SHP77 treated with DMSO at 0.1 percent for 48 hours (cell line): ENCODE measurements at regions not wholly inside any gene's neighbourhood (a gene's known extent, or its start where the extent isn't known, plus 50 kb on each side); places are given as distances from the start of the nearest gene placed in this dataset.
"Not testable (repeated sequence)": the region's sequence is repeated elsewhere in the genome, so short reads cannot be mapped to it uniquely, and the experiment has no call there.

Experiments
- DNase-seq: peaks from one replicate; lab custom pipeline; 2025; lab: John Stamatoyannopoulos, UW

GRCh38 chr2:122651236-122651635 is 895.8 kb downstream of the TSN start:
- no peak for DNase-seq

- no peak for DNase-seq
Measured at GRCh38 chr2:122651780-122652179, 896.3 kb downstream of the TSN start.

GRCh38 chr2:122652670-122653069 is 897.2 kb downstream of the TSN start:
- DNase-seq, result no peak

GRCh38 chr2:122656403-122656802 is 901.0 kb downstream of the TSN start:
- no peak for DNase-seq

- no peak for DNase-seq
Measured at GRCh38 chr2:122660786-122661634, 905.6 kb downstream of the TSN start.

- DNase-seq, result no peak
Measured at GRCh38 chr2:122663620-122664019, 908.2 kb downstream of the TSN start.

- no peak for DNase-seq
Measured at GRCh38 chr2:122669627-122670026, 914.2 kb downstream of the TSN start.

- DNase-seq, result no peak
Measured at GRCh38 chr2:122670897-122671296, 915.4 kb downstream of the TSN start.

- DNase-seq, result no peak
Measured at GRCh38 chr2:122680662-122681061, 925.2 kb downstream of the TSN start.

GRCh38 chr2:122681626-122682025 is 926.2 kb downstream of the TSN start:
- DNase-seq, result no peak

- DNase-seq, result no peak
Measured at GRCh38 chr2:122682356-122682755, 926.9 kb downstream of the TSN start.

- DNase-seq, result no peak
Measured at GRCh38 chr2:122683018-122683417, 927.6 kb downstream of the TSN start.

- DNase-seq, result no peak
Measured at GRCh38 chr2:122692400-122693083, 937.1 kb downstream of the TSN start.

GRCh38 chr2:122697415-122697814 is 942.0 kb downstream of the TSN start:
- no peak for DNase-seq

GRCh38 chr2:122703676-122704075 is 948.2 kb downstream of the TSN start:
- no peak for DNase-seq

- no peak for DNase-seq
Measured at GRCh38 chr2:122704109-122704563, 948.7 kb downstream of the TSN start.

- DNase-seq, result no peak
Measured at GRCh38 chr2:122705746-122706145, 950.3 kb downstream of the TSN start.

- DNase-seq, result no peak
Measured at GRCh38 chr2:122706757-122707223, 951.3 kb downstream of the TSN start.

GRCh38 chr2:122707224-122707824 is 951.9 kb downstream of the TSN start:
- DNase-seq, result no peak

GRCh38 chr2:122710049-122710448 is 954.6 kb downstream of the TSN start:
- no peak for DNase-seq

- DNase-seq, result no peak
Measured at GRCh38 chr2:122713800-122714199, 958.3 kb downstream of the TSN start.

GRCh38 chr2:122720822-122721221 is 965.4 kb downstream of the TSN start:
- not testable (repeated sequence) for DNase-seq
